Adrenal gland (tissue), 5 donors: ENCODE measurements at regions not wholly inside any gene's neighbourhood (a gene's known extent, or its start where the extent isn't known, plus 50 kb on each side); places are given as distances from the start of the nearest gene placed in this dataset.

Experiments
- CTCF ChIP-seq, 6 experiments: fragments of 450-650 bp in 4 of 6; fragments of 200-600 bp in 2 of 6; sonication (generic) in 1 of 6; IDR thresholded peaks; 1 replicate in 5 of 6; 2 replicates in 1 of 6; pipeline versions ENCODE4 v1.5.1 to v1.8.0; 2016 to 2021; ENCODE audit warnings: antibody characterized with exemption in 6 of 6, mild to moderate bottlenecking in 2 of 6, moderate library complexity in 1 of 6
- POLR2A ChIP-seq, 2 donors: fragments of 450-650 bp; IDR thresholded peaks; one replicate each; pipeline ENCODE4 v1.6.1; 2017; ENCODE audit warnings: antibody characterized with exemption in 2 of 2, mild to moderate bottlenecking in 2 of 2, moderate library complexity in 1 of 2
- donor health status: DM: no; HTN: no; CAD: no.

- TF ChIP-seq CTCF (IDR thresholded peaks at IDR 0.05): no peak
- TF ChIP-seq POLR2A (IDR thresholded peaks at IDR 0.05): no peak
These were observed 95.4 kb downstream of the CCER1 start for GRCh38 chr12:90859591-90859990.
